ENCODE measurements at regions not wholly inside any gene's neighbourhood (a gene's known extent, or its start where the extent isn't known, plus 50 kb on each side); places are given as distances from the start of the nearest gene placed in this dataset.
A peak's percentile ranks its signal among the peaks of the same experiment; 100 is the strongest.
"Not testable (repeated sequence)": the region's sequence is repeated elsewhere in the genome, so short reads cannot be mapped to it uniquely, and the experiment has no call there.

DNA sequence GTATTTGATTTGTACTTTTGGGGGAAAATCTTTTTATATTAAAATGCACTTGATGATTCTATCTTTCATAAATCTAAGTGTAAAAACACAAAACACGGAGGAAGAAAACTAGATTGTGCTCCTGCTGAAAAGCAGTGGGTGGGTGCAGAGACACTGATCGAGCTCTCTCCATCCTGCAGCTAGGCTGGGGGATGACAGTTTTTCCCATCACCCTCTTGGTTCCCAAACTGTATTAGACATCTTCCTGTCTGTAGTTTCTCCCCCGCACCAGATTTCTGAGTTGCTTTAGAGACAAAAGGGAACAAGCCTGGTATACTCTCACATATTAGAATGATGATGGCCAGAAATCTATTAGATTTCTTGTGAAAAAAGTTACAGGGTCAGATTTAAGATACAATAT is 99.6 kb downstream of the FAM114A2 start:
- no peak for DNase-seq

DNA sequence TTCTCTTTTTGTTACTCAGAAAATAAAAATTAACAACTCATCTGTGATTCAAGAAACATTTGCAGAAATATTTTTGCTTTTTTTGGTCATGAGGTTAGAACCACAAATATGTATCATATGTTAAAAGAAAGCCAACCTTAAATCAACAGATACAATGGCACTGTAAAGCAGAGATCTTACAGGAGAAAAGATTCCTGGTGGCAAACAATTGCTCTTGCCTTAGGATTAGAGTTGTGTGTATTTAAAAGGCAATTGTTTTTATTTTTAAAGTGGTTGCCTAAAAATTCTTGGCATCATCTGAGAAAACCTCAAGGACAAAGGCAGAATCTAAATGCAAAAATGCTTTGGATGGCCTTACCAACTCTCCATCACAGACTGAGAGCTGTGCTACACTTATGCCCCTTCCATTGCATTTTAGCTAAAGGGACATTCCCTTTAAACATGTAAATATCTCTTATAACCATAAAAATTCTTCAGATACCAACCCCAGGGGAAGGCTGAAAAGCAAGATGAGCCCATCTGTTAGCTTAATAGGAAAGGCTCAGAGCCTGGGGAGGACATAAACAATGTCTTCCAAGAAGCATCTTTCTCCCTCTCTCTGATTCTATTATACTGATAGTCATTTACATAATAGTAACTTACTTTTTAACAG is 100.4 kb downstream of the FAM114A2 start:
- DNase-seq, result no peak

DNA sequence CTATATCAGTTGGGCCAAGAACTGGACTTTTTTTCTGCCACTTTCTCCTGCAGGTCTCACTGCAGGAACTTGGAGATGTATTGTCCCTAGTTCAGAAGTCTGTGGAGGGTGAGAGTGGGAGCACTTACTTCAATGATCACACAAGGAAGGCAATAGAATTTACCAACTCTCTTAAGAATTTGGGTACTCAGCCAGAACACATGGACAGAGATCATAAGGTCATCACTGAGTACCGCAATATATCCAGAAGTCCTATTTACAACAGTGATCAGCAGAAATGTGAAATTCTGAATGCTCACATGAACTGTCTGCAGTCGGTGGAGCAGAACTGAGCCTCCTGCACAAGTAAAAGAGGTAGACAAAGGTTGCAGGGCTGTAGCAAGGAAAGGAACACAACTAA is 101.0 kb downstream of the FAM114A2 start:
- DNase-seq, result no peak

DNA sequence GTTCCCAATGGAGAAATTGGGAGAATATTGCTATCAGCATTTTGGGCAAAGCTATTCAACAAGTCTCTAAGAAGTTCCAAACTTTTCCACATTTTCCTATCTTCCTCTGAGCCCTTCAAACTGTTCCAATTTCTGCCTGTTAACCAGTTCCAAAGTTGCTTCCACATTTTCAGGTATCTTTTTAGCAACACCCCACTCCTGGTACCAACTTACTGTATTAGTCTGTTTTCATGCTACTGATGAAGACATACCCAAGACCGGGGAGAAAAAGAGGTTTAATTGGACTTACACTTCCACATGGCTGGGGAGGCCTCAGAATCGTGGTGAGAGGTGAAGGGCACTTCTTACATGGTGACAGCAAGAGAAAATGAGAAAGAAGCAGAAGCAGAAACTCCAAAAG is 103.6 kb downstream of the FAM114A2 start:
- DNase-seq, result not testable (repeated sequence)

DNA sequence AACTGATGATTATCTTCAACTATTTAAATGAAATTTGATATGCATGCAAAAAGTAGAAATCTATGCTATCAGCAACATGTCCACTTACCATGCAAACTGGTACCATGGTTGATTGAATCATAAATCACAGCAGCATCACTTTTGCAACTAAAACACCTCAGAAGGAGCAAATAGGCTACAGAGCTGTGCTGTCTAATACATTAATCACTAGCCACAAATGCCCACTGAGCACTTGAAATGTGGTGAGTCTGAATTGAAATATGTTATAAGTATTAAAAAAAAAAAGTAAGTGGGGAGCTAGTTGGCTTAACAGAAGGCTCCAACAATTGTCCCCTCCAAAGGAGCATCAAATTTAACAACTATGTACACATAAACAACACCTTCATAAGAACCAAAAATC is 112.5 kb downstream of the FAM114A2 start:
- no peak for DNase-seq

DNA sequence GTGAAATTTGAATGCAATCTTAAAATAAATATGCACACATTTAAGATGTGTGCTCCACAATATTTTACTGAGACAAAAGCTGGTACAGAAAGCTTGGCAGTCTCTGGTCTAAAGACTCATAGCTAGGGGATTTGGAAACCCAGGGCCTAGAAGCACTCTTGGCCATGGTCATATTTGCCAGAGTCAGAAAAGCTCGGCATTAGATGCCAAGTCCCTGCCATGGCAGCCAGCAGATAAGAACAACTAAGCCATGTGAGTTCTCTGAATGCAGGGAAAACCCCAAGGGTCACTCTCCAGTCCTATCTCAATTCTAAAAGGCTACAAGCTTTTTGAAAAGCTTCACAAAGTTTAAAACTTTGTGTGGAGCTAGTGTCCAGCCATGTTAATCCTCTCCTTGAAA is 119.5 kb downstream of the FAM114A2 start:
- DNase-seq, result no peak

DNA sequence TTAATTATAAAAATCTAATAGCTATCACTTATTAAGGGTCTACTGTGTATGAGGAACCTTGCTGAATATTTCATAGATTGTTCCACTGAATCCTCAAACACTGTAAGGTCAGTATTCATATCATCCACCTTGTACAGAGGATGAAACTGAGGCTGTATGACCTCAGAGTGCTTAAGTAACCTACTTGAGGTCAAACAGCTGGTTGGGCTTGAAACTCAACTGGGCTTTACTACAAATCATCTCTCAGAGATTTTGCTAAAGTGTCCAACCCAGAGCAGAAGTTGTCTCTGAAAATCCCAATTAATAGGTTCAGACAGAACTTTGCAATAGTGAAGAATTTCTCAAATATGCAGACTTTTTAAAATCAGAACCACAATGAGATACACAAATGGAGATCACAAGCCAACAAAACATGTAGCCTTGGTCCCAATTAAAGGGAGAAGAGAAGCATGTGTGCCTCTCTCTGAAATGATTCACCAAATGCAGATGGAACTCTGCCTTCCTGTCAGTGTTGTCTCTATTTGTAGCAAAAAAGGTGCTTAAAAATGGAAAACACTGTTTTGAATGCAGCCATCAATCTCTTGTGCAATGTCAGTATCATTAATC is 131.4 kb downstream of the FAM114A2 start:
- no peak for DNase-seq

DNA sequence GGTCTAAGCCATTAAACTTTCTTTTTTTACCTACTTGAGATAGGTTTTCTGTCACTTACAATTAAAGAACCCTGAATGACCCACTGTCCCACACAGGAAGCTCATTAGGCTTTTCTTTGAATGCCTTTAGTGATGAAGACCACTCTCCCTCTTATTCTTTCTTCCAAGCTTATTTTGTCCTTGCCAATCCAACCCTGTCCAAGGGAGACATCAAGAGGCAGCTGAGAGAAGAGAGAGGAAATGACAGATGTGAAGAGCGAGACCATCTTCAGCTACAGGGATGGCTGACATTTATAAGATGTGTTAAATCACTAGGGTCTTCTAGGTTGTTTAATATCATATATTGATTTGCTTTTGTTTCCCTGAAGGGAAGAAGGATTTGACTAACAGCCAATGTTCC is 133.5 kb downstream of the FAM114A2 start:
- DNase-seq, result no peak

DNA sequence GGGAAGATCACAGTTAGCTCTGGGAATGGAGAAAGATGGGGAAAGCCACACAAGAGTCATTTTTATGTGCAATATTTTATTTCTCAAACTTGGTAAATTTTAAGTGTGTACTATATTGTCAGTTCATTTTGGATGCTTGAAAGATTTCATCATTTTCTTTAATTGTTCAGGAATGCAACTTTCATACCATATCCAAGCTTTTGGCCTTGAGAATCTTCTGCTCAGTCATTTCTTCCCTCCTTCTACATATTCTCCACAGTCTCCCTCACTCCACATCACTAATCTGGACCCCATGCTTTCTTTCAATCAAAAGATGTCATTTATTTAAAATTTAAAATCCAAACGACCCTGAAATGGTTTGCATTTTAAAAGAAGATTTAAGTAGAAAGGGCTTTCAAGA is 135.4 kb downstream of the FAM114A2 start:
- DNase-seq, result no peak

DNA sequence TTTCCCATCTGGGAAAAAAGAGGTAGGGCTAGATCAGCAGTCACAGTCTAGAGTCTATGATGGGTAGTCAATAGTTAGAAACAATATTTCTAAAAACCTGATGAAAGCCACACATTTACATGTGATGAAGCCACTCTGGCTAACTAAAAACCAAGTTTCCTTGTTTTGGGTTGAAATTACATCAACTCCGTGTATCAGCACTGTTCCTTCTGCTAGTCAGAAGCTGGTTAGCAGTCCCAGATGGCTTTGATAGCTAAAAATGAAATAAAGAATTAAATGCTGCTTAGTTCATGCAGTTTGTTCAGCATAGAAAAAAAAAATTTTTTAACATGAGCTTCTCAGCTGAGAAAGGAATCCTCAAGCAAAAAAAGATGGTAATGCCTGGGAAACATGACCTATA is 136.7 kb downstream of the FAM114A2 start:
- no peak for DNase-seq

DNA sequence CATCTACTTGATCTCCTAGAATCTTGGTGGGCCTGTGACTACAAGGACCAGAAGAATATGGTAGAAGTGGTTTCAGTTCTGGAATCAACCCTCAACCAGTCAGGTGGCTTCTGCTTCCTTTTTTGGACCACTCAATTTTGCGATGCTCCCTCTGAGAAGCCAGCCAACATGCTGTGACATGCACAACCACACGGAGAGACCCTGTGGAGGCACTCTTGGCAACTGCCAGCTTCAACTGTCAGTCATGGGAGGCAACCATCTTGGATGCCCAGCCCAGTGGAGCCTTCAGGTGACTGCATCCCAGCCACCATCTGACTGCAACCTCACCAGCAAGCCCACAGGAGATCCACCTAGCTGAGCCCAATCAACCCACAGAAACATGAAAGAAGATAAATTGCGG is 137.3 kb downstream of the FAM114A2 start:
- no peak for DNase-seq

DNA sequence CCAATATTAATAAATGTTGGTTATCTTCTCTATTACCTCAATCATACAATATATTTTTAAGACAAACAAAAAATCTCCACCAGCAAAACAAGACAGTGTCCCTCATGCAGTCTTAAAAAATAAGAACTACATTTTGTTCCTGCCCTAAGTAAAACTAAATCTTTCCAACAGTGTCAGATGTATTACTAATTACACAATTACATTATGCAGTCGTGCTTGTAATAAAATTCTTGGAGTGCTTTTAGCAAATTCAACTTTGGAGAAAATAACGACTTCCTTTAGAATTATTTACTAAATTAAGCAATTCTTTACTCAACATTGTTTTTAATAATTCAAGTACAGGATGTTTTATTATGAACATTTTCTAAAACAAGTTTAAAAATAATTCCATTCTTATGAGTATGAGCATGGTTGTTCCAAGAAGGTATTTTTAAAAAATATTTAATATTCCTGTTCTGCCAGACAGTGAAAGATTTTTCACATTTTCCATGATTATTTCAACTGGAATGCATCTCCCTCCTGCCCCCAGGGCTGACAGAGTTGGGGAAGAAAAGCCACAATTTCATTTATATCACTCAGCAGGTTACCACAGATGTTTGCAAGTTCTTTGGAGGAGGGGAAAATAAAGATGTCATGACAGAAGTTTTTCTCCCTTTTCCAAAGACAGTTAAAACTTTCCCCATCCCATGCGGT is 137.9 kb downstream of the FAM114A2 start:
- no peak for DNase-seq

DNA sequence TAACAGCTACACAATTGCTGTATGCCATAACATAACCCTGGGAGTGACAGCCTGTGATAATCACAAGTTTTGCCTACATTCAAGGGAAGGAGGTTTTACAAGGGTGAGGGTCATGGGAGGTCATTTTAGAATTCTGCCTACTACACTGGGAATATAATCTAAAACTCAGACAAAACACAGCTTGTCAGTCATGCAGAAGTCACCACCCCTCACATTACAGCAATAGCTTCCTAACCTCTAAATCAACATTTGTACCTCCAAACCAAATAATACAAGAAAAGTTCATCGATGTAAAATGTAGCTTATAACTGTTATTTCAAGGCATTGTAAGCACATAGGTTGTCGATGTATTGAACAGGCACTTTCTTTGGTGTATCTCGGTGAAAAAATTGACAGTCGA is 139.0 kb downstream of the FAM114A2 start:
- DNase-seq, result no peak

DNA sequence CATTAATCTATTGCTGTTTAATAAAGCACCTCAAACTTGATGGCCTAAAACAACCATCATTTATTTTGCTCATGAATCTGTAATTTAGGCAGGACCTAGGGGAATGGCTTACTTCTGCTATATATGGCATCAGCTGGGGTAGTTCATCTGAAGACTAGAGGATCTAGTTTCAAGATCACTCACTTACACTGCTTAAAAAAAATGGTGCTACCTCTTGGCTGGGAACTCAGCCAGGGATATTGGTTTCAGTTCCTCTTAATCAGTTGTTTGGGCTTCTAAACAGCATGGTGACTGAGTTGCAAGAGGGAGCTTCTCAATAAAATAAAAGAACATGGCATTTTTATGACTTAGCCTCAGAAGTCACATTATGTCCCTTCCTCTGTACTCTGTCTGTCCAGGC is 142.0 kb downstream of the FAM114A2 start:
- DNase-seq, result peak; percentile 62

DNA sequence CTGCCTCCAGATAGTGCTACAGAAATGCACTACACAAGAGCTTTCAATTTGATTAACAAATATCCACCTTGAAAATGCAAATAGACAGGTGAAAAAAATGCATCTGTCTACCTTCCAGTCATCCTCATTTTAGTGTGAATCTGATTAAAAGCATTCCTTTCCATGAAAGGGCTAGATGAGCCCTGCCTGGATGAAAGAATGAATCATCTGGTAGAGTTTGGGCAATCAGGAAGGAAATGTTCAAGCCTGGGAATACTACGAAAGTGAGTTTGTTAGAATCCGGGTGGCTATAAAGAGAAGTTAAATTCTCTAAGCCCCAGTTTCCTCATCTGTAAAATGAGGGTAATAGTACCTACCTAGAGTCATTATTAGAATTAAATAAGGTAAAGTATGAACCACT is 142.6 kb downstream of the FAM114A2 start:
- no peak for DNase-seq

DNA sequence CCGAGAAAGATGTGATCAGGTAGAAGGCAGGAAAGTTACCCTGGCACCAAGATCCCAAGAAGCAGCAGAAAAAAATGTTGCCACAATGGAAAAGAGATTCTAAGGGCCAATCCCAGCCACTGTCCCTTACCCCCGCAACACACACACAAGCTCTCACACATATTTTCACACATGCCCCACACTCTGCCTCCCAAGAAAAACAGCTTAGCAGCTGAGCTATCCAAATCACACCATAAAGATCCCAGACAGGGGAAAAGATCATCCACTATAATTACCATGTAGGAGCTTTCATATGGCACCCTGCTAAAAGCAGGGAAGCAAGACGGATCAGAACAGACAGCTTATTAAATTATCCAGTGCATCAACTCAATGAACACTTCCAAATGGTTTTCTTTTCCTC is 143.4 kb downstream of the FAM114A2 start:
- DNase-seq, result no peak

DNA sequence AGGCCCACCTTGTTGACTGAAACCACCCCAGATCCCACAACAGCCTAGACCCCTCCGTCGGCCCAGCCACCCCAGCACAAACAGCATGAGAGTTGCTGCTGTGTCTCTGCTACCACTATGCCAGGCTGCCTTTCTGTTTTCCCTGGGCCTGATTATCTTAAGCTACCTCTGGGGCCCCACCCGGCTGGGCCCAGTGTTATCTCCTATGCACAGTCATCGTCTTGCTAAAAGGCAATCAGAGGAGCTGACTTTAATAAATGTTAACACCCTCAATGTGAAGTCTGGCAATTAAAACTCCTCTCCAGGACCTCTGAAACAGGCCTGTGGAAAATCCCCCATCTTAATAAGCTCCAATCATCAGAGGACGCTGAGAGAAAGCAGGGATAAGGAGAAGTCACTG is 144.9 kb downstream of the FAM114A2 start:
- no peak for DNase-seq

DNA sequence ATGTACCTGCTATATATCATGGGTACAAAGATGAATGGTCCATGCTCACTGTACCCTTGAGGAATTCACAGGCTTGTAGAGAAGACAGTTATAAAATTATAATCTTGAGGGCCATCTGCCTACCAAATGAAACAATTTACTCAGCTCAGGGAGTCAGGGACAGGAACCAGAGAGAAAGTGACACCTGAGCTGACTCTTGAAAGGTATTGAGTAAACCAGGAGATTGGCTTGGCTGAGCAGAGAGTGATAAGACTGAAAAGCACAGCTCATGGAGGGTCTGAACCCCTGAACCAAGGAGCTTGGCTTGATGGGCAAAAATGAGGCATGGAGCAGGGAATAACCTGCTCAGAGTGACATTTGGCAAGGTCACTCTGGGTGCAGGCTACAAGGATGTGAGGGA is 147.3 kb downstream of the FAM114A2 start:
- DNase-seq, result peak; percentile 48

DNA sequence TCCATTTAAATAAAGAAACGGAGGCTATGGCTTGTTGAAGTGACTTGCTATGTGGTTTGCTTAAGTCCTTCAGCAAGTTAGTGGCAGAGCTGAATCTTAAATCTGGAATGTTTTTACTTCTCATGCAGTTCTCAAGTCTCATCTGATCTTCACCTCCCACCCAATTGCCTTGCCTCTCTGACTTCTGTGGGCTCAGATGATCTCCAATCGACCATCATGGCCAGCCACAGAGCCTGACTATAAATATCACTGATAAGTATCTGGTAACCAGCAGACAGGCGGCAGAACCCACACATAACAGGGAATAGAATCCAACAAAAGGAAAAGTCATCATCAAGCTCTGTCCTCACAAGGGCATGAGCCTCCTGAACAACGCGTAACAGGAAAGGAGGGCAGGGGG is 149.9 kb downstream of the FAM114A2 start:
- DNase-seq, result no peak

DNA sequence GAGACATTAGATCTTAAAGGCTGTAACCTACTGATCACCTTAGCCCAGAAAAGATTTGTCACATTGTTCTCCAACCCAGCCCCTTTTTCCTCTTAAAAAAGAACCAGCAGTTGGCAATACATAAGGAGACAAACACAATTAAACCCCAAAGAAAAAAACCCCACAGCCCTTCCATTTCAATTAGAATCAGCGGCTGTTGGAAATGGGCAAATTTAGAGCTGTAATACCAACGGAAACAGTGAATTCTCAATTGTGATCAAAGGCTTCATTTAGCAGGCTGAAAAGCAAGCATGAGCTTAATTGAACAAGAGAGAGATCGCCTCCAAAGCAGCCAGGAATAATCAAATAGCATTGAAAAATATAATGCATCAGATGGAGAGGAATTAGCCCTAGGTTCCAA is 153.6 kb downstream of the FAM114A2 start:
- DNase-seq, result no peak

DNA sequence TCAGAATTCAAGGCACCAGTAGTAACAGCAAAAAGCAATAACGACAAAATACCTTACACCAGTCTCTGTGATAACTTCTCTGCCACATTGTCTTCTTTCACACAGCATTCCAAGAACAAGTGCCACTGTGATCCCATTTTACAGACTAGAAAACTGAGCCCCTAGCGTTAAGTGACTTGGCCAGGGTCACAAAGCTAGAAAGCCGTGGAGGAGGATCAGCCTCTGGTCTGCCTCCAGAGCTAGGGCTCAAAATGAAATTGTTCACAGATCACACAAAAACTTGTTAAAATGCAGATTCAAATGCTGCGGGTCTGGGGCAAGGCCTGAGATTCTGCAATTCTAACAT is 154.1 kb downstream of the FAM114A2 start:
- no peak for DNase-seq

DNA sequence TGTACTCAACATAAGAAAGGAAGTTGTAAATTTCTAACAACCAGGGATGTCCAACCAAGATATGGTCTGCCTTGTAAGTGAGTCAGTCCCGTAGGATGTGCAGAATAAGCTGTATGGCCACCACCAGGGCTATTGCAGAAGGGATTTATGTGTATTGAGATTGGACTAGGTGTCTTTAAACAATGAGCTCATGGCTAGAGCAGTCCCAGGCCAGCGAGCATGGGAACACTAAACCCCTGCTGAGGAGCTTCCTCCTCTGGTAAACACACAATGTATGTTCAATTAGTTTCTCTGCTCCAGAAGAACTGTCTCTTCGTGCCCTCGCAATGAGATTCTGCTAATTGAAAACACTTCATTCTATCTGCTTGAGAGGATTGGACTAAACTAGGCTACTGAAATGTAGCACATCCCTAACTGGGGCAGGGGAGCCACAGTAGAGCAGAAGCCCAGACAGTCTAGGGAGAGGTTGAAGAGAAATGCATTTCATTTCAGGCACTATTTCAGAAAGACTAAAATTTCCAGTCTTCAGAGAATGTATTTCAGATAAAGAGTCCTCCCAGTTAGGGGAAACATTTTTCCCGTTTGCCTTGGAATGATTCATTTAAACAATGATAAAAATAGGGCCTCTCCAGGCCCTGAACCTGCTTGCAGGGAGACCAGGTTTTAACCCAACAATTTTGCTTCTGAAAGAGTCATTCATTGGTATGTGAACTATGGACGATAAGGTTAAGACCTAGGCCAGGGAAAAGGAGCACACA is 154.7 kb downstream of the FAM114A2 start:
- DNase-seq, result no peak

DNA sequence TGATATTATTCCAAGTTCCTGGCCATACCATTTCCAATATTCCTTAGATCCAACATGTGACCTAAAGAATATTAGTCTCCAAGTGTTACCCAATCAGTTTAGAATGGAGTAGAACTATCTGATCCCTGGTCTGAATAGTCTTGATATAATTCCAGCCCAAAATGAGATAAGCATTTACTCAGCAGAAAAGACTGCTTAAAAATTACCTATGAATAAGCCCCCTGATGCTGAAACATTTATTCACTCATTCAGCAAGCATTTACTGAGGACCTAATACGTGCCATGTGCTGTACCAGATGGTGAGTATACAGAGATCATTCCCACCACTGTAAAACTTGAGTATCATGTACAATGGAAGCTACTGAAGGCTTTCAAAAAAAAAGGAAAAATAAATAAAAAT is 157.0 kb downstream of the FAM114A2 start:
- DNase-seq, result no peak

DNA sequence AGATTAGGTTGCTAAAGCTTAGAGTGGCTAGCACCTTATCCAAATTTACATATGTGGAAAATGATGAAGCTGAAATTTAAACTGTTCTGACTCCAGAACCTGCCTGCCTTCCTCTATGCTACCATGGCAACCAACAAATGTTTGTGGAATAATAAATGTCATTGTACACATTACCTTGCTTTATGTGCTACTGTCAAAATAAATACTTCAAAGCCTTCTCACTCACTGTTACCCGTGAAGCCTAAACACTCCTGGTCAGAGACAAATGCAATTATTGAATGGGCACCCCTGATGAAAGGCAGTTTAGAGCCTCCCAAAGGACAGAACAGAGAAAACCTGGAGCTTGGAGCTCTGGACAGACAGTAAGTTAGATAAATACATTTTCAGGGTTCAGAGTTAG is 158.6 kb downstream of the FAM114A2 start:
- peak; percentile 78 for DNase-seq
